ENCODE measurements at regions not wholly inside any gene's neighbourhood (a gene's known extent, or its start where the extent isn't known, plus 50 kb on each side); places are given as distances from the start of the nearest gene placed in this dataset.

DNA sequence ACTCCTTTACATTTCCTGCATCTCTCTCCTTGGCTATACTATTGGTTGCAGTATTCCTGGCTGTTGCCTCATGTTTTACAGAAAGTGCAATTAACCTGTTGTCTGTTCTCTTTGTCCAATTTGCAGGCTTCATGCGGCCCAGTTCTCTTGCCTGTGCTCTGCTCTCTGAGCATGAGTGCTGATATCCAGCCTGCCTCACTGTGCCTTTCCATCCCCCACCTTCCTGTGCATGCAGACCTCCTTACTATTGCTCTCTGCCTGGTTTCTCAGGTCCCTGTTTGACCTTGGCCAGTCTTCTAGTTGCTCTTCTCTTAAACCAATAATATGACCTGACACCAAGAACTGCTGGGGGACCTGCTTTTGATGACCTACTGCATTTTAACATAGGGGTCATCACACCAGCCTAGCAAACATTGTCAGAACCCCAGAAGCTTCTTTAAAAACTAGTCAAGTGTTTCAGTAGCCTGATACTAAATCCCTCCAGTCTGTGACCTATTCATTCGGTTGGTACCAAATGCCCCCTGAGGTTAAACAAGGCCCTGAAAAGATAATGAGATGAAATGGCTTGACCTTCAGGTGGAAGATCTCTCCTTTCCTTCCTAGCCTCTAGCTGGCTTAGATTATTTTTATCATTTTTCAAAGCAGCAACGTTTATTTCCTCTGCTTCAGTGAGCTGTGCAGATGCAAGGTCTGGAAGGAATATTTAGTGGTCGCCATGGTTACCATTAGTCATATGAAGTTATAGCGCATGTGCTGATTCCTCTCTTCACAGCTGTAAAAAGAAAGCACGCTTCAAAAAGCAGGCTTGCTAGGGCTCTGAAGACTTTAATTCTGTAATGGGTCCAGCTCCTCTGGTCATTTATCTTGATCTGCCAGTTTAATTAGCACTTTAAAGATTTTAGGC, 216.5 kb downstream of the PHLDA1 start:
- TF ChIP-seq TAF1 (IDR thresholded peaks at IDR 0.05; ENCODE audit: borderline replicate concordance, insufficient read depth, low read length), result no peak
- no peak for TF ChIP-seq SIN3A (IDR thresholded peaks at IDR 0.05; ENCODE audit: borderline replicate concordance, insufficient read depth, low read length)
- TF ChIP-seq POLR2AphosphoS5 (IDR thresholded peaks at IDR 0.05; ENCODE audit: low read depth, low read length), result no peak
- no peak for TF ChIP-seq FOXP2 (optimal IDR thresholded peaks at IDR 0.05; ENCODE audit: borderline replicate concordance, extremely low read depth, extremely low read length, insufficient read depth)
- TF ChIP-seq, protein P1, sequence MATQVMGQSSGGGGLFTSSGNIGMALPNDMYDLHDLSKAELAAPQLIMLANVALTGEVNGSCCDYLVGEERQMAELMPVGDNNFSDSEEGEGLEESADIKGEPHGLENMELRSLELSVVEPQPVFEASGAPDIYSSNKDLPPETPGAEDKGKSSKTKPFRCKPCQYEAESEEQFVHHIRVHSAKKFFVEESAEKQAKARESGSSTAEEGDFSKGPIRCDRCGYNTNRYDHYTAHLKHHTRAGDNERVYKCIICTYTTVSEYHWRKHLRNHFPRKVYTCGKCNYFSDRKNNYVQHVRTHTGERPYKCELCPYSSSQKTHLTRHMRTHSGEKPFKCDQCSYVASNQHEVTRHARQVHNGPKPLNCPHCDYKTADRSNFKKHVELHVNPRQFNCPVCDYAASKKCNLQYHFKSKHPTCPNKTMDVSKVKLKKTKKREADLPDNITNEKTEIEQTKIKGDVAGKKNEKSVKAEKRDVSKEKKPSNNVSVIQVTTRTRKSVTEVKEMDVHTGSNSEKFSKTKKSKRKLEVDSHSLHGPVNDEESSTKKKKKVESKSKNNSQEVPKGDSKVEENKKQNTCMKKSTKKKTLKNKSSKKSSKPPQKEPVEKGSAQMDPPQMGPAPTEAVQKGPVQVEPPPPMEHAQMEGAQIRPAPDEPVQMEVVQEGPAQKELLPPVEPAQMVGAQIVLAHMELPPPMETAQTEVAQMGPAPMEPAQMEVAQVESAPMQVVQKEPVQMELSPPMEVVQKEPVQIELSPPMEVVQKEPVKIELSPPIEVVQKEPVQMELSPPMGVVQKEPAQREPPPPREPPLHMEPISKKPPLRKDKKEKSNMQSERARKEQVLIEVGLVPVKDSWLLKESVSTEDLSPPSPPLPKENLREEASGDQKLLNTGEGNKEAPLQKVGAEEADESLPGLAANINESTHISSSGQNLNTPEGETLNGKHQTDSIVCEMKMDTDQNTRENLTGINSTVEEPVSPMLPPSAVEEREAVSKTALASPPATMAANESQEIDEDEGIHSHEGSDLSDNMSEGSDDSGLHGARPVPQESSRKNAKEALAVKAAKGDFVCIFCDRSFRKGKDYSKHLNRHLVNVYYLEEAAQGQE (IDR thresholded peaks at IDR 0.05; ENCODE audit: insufficient read depth in 1 of 2, low read depth in 2 of 2, low read length in 2 of 2), result no peak

DNA sequence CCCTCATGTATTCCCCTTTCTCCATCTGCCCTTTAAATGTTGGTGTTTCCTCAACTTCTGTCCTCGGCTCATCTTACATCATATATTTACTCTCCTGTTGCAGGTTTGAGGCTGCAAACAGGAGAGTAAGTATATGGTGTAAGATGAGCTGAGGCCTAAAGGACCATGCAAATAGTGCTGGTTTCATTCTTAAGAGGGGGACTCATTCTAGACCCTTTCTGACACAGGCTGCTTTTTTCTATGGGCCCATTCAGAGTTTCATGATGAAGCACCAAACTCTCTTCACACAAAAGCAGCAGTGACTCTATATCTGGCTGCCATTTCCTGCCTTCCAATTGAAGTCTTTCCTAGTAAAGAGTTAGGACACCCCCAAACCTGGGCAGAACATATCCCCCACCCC, 218.5 kb downstream of the PHLDA1 start:
- TF ChIP-seq POLR2AphosphoS5 (IDR thresholded peaks at IDR 0.05; ENCODE audit: low read depth, low read length) (no peak), TAF1 (IDR thresholded peaks at IDR 0.05; ENCODE audit: borderline replicate concordance, insufficient read depth, low read length) (no peak), FOXP2 (optimal IDR thresholded peaks at IDR 0.05; ENCODE audit: borderline replicate concordance, extremely low read depth, extremely low read length, insufficient read depth) (no peak), SIN3A (IDR thresholded peaks at IDR 0.05; ENCODE audit: borderline replicate concordance, insufficient read depth, low read length) (no peak)
- TF ChIP-seq, protein P1 (IDR thresholded peaks at IDR 0.05; ENCODE audit: insufficient read depth in 1 of 2, low read depth in 2 of 2, low read length in 2 of 2), result no peak

GRCh38 chr12:75812271-75813018, 219.1 kb downstream of the PHLDA1 start:
- no peak for TF ChIP-seq POLR2AphosphoS5 (IDR thresholded peaks at IDR 0.05; ENCODE audit: low read depth, low read length)
- no peak for TF ChIP-seq FOXP2 (optimal IDR thresholded peaks at IDR 0.05; ENCODE audit: borderline replicate concordance, extremely low read depth, extremely low read length, insufficient read depth)
- no peak for TF ChIP-seq TAF1 (IDR thresholded peaks at IDR 0.05; ENCODE audit: borderline replicate concordance, insufficient read depth, low read length)
- no peak for TF ChIP-seq SIN3A (IDR thresholded peaks at IDR 0.05; ENCODE audit: borderline replicate concordance, insufficient read depth, low read length)
- TF ChIP-seq, protein P1 (IDR thresholded peaks at IDR 0.05; ENCODE audit: insufficient read depth in 1 of 2, low read depth in 2 of 2, low read length in 2 of 2), result no peak

DNA sequence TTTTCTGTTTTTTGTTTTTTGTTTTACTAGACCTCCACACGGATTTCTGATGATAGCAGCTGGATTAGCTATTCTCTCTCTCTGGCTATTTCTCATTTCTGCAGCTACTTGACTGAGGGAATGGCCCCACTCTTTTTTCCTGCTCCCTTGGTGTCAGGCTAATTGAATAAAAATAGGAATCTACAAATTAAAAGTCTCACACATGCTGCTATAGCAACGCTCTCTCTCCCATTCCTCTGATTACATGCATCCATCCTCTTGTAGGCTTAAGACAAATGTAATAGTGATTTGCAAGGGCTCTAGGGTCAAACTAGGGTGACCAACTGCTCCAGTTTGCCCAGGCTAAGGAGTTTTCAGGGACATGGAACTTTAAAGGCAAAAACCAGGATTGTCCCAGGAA, 221.8 kb downstream of the PHLDA1 start:
- no peak for TF ChIP-seq FOXP2 (optimal IDR thresholded peaks at IDR 0.05; ENCODE audit: borderline replicate concordance, extremely low read depth, extremely low read length, insufficient read depth)
- TF ChIP-seq SIN3A (IDR thresholded peaks at IDR 0.05; ENCODE audit: borderline replicate concordance, insufficient read depth, low read length), result no peak
- no peak for TF ChIP-seq TAF1 (IDR thresholded peaks at IDR 0.05; ENCODE audit: borderline replicate concordance, insufficient read depth, low read length)
- no peak for TF ChIP-seq POLR2AphosphoS5 (IDR thresholded peaks at IDR 0.05; ENCODE audit: low read depth, low read length)
- TF ChIP-seq, protein P1 (IDR thresholded peaks at IDR 0.05; ENCODE audit: insufficient read depth in 1 of 2, low read depth in 2 of 2, low read length in 2 of 2), result no peak

Data from PFSK-1 (cell line).